HEK293T (cell line): ENCODE measurements at regions not wholly inside any gene's neighbourhood (a gene's known extent, or its start where the extent isn't known, plus 50 kb on each side); places are given as distances from the start of the nearest gene placed in this dataset.
"Not testable (repeated sequence)": the region's sequence is repeated elsewhere in the genome, so short reads cannot be mapped to it uniquely, and the experiment has no call there.

Source experiments
- CTCF ChIA-PET: fragments of 350-600 bp; formaldehyde crosslinking; extraction: SDS; loops from one replicate; lab custom pipeline; 2021; ENCODE audit warnings: antibody characterized with exemption, inconsistent platforms; lab: Yijun Ruan, JAX
- POLR2A ChIA-PET: fragments of 350-600 bp; formaldehyde crosslinking; extraction: SDS; loops from one replicate; lab custom pipeline; 2020; ENCODE audit warnings: antibody characterized with exemption, inconsistent platforms; lab: Yijun Ruan, JAX
- DNase-seq: peaks from one replicate; pipeline ENCODE4 v3.0.0; 2012; ENCODE audit warnings: mixed read lengths; ENCODE audit errors: extremely low spot score
- ARNT ChIP-seq: fragments of 450-650 bp; IDR thresholded peaks from 2 replicates; pipeline ENCODE4 v1.6.1; 2017; ENCODE audit warnings: mild to moderate bottlenecking
- BHLHE40 ChIP-seq: fragments of 450-650 bp; IDR thresholded peaks from 2 replicates; pipeline ENCODE4 v1.6.1; 2016; ENCODE audit warnings: mild to moderate bottlenecking, moderate library complexity, borderline replicate concordance
- CTBP1 ChIP-seq: fragments of 450-650 bp; IDR thresholded peaks from 2 replicates; pipeline ENCODE4 v1.6.1; 2016; ENCODE audit warnings: borderline replicate concordance
- ELF4 ChIP-seq: fragments of 450-650 bp; IDR thresholded peaks from 2 replicates; pipeline ENCODE4 v1.6.1; 2017; ENCODE audit warnings: antibody characterized with exemption
- FOXA1 ChIP-seq: fragments of 450-650 bp; IDR thresholded peaks from 2 replicates; pipeline ENCODE4 v1.6.1; 2016; ENCODE audit warnings: mild to moderate bottlenecking
- FOXK2 ChIP-seq: fragments of 450-650 bp; IDR thresholded peaks from 2 replicates; pipeline ENCODE4 v1.6.1; 2016; ENCODE audit warnings: mild to moderate bottlenecking
- FOXM1 ChIP-seq: fragments of 450-650 bp; IDR thresholded peaks from 2 replicates; pipeline ENCODE4 v1.6.1; 2017; ENCODE audit warnings: mild to moderate bottlenecking, borderline replicate concordance
- HDGF ChIP-seq: fragments of 450-650 bp; IDR thresholded peaks from 2 replicates; pipeline ENCODE4 v1.6.1; 2017; ENCODE audit warnings: antibody characterized with exemption, borderline replicate concordance
- L3MBTL2 ChIP-seq: fragments of 450-650 bp; conservative IDR thresholded peaks from 2 replicates; pipeline ENCODE4 v1.6.1; 2016; ENCODE audit warnings: mild to moderate bottlenecking
- LEF1 ChIP-seq: fragments of 450-650 bp; IDR thresholded peaks from 2 replicates; pipeline ENCODE4 v1.6.1; 2017; ENCODE audit warnings: mild to moderate bottlenecking, borderline replicate concordance
- NFRKB ChIP-seq: fragments of 450-650 bp; IDR thresholded peaks from 2 replicates; pipeline ENCODE4 v1.6.1; 2016; ENCODE audit warnings: mild to moderate bottlenecking, moderate library complexity
- PKNOX1 ChIP-seq: fragments of 450-650 bp; IDR thresholded peaks from 2 replicates; pipeline ENCODE4 v1.6.1; 2016
- SP1 ChIP-seq: fragments of 450-650 bp; IDR thresholded peaks from 2 replicates; pipeline ENCODE4 v1.6.1; 2017
- SUZ12 ChIP-seq: fragments of 450-650 bp; IDR thresholded peaks from 2 replicates; pipeline ENCODE4 v1.6.1; 2016; ENCODE audit warnings: mild to moderate bottlenecking
- TARDBP ChIP-seq: fragments of 450-650 bp; IDR thresholded peaks from 2 replicates; pipeline ENCODE4 v1.6.1; 2016
- ZNF384 ChIP-seq: fragments of 450-650 bp; IDR thresholded peaks from 2 replicates; pipeline ENCODE4 v1.6.1; 2016

- ChIA-PET POLR2A (no interaction called here), CTCF (no interaction called here)
- no peak for TF ChIP-seq SUZ12
- no peak for TF ChIP-seq BHLHE40
- no peak for TF ChIP-seq TARDBP
- TF ChIP-seq LEF1: no peak
- TF ChIP-seq L3MBTL2: no peak
- no peak for TF ChIP-seq HDGF
- TF ChIP-seq ELF4: no peak
- no peak for TF ChIP-seq PKNOX1
- TF ChIP-seq FOXA1: no peak
- TF ChIP-seq FOXM1: no peak
- TF ChIP-seq NFRKB: no peak
- no peak for TF ChIP-seq SP1
- DNase-seq: no peak
Measured at GRCh38 chr10:36019749-36020148, 377.7 kb upstream of the FZD8 start.

GRCh38 chr10:36018996-36019395 is 376.9 kb upstream of the FZD8 start:
- DNase-seq: no peak
- TF ChIP-seq CTBP1: no peak
- TF ChIP-seq FOXA1: no peak
- no peak for TF ChIP-seq L3MBTL2
- ChIA-PET POLR2A (no interaction called here), CTCF (no interaction called here)

- DNase-seq: no peak
- ChIA-PET CTCF (no interaction called here), POLR2A (no interaction called here)
- no peak for TF ChIP-seq HDGF
Measured at GRCh38 chr10:36017137-36017536, 375.0 kb upstream of the FZD8 start.

- ChIA-PET CTCF (no interaction called here), POLR2A (no interaction called here)
- no peak for DNase-seq
- TF ChIP-seq FOXM1: no peak
- no peak for TF ChIP-seq TARDBP
- no peak for TF ChIP-seq LEF1
- no peak for TF ChIP-seq HDGF
- TF ChIP-seq NFRKB: no peak
- no peak for TF ChIP-seq FOXK2
- no peak for TF ChIP-seq ELF4
- TF ChIP-seq ARNT: no peak
- TF ChIP-seq CTBP1: no peak
- no peak for TF ChIP-seq FOXA1
- no peak for TF ChIP-seq BHLHE40
Measured at GRCh38 chr10:36007369-36007768, 365.3 kb upstream of the FZD8 start.

- TF ChIP-seq HDGF: no peak
- TF ChIP-seq ELF4: no peak
- TF ChIP-seq FOXK2: no peak
- no peak for TF ChIP-seq ZNF384
- no peak for TF ChIP-seq BHLHE40
- no peak for TF ChIP-seq SUZ12
- TF ChIP-seq TARDBP: no peak
- no peak for TF ChIP-seq LEF1
- CTCF ChIA-PET: no interaction called here
- DNase-seq: no peak
- POLR2A ChIA-PET: no interaction called here
Measured at GRCh38 chr10:36003688-36004087, 361.6 kb upstream of the FZD8 start.

- TF ChIP-seq PKNOX1: no peak
- no peak for TF ChIP-seq LEF1
- TF ChIP-seq FOXA1: no peak
- TF ChIP-seq NFRKB: no peak
- no peak for TF ChIP-seq ZNF384
- no peak for TF ChIP-seq SUZ12
- TF ChIP-seq FOXM1: no peak
- TF ChIP-seq SP1: no peak
- TF ChIP-seq TARDBP: no peak
- TF ChIP-seq BHLHE40: no peak
- no peak for TF ChIP-seq ELF4
- TF ChIP-seq ARNT: no peak
- no peak for TF ChIP-seq L3MBTL2
- TF ChIP-seq CTBP1: no peak
- no peak for TF ChIP-seq HDGF
- no peak for TF ChIP-seq FOXK2
- CTCF ChIA-PET: no interaction called here
- no peak for DNase-seq
- POLR2A ChIA-PET: no interaction called here
Measured at GRCh38 chr10:36003031-36003600, 361.0 kb upstream of the FZD8 start.

GRCh38 chr10:36002445-36002844 is 360.3 kb upstream of the FZD8 start:
- TF ChIP-seq ZNF384: no peak
- TF ChIP-seq SP1: no peak
- no peak for TF ChIP-seq PKNOX1
- ChIA-PET CTCF (no interaction called here), POLR2A (no interaction called here)
- no peak for DNase-seq

GRCh38 chr10:36000754-36001153 is 358.7 kb upstream of the FZD8 start:
- CTCF ChIA-PET: interaction anchor here (0.8 to 0.9 kb wide), 2 partner anchors 366 to 761 kb away, joined by 3 read pairs; no protein-coding TSS in a partner anchor
- DNase-seq, POLR2A ChIA-PET: not testable (repeated sequence)
